ENCODE measurements at regions not wholly inside any gene's neighbourhood (a gene's known extent, or its start where the extent isn't known, plus 50 kb on each side); places are given as distances from the start of the nearest gene placed in this dataset.

GRCh38 chr5:5025774-5026408, 114.2 kb upstream of the ADAMTS16 start:
- TF ChIP-seq POLR2A (IDR thresholded peaks at IDR 0.05) (no peak), CTCF (IDR thresholded peaks at IDR 0.05) (no peak)

Data from Peyer's patch (tissue), 4 donors.